ENCODE measurements at regions not wholly inside any gene's neighbourhood (a gene's known extent, or its start where the extent isn't known, plus 50 kb on each side); places are given as distances from the start of the nearest gene placed in this dataset.

GRCh38 chr1:201753492-201753891 is 75.5 kb upstream of the IPO9 start:
- H3K79me1 ChIP-seq (ENCODE audit: low read depth, low read length), result 0 out of 2 replicates have a peak, but pooled peaks cover 4% of the 10 kb centered on the region
- no peak for TF ChIP-seq BRCA1 (IDR thresholded peaks at IDR 0.05; ENCODE audit: low read depth, low read length)
- TF ChIP-seq JUN (IDR thresholded peaks at IDR 0.05; ENCODE audit: low read depth, low read length), result no peak
- TF ChIP-seq ZNF274 (IDR thresholded peaks at IDR 0.05; ENCODE audit: borderline replicate concordance, extremely low read depth, low read length), result no peak
- no peak for TF ChIP-seq ATF2 (IDR thresholded peaks at IDR 0.05; ENCODE audit: low read length)
- no peak for TF ChIP-seq USF2 (IDR thresholded peaks at IDR 0.05; ENCODE audit: low read length)
- TF ChIP-seq KDM1A (IDR thresholded peaks at IDR 0.05; ENCODE audit: borderline replicate concordance, low read length), result no peak

More at GRCh38 chr1:201753492-201753891, 75.5 kb upstream of the IPO9 start:
- ChIA-PET CTCF (ENCODE audit: partially characterized antibody) (interaction anchor here (1.0 to 1.4 kb wide), 6 partner anchors 11 to 272 kb away, joined by 3 to 4 read pairs (median 4); no protein-coding TSS in a partner anchor), POLR2A (ENCODE audit: partially characterized antibody) (interaction anchor here (1.0 kb wide), 1 partner anchor 16 kb away, joined by 3 read pairs; no protein-coding TSS in a partner anchor)
- Histone ChIP-seq H3K4me3 (ENCODE audit: extremely low read depth in 1 of 4, insufficient read depth in 2 of 4, low read depth in 3 of 4, low read length in 4 of 4) (no peak overlapping the region), H3K36me3 (ENCODE audit: control insufficient read depth in 2 of 4, insufficient read depth in 4 of 4, low read length in 3 of 4) (no peaks in the 10 kb centered on the region), H3K9ac (replicated peaks in 1 of 4; ENCODE audit: extremely low read depth in 1 of 4, low read depth in 3 of 4, low read length in 3 of 4) (no peak overlapping the region; a peak in 1 of 7 replicates), H2BK12ac (ENCODE audit: low read depth, low read length) (no peak overlapping the region), H3K4me2 (ENCODE audit: insufficient read depth in 1 of 2, low read depth in 2 of 2, low read length in 2 of 2) (0 out of 4 replicates have a peak overlapping the region, but pooled peaks of 1 of the 2 experiments have one; percentile 31), H3K14ac (ENCODE audit: insufficient read length) (no peak overlapping the region), H2AK5ac (ENCODE audit: low read depth, low read length) (no peak overlapping the region), H3K23ac (ENCODE audit: insufficient read length) (no peak overlapping the region), H3K27ac (ENCODE audit: low read depth, low read length) (no peak overlapping the region), H4K91ac (replicated peaks; ENCODE audit: insufficient read length, low read length) (no peak overlapping the region), H2BK20ac (ENCODE audit: low read length) (0 out of 2 replicates have a peak overlapping the region, but pooled peaks have one; percentile 0), H3K4me1 (replicated peaks in 1 of 4; ENCODE audit: control insufficient read depth in 3 of 4, insufficient read depth in 4 of 4, low read length in 3 of 4) (peaks cover 9 to 32% (median 24%) of the 10 kb centered on the region in 4 experiments), H2AFZ (ENCODE audit: low read length) (no peak overlapping the region), H3K56ac (replicated peaks; ENCODE audit: insufficient read length, low read depth, low read length) (no peak overlapping the region), H4K5ac (ENCODE audit: insufficient read length, low read depth, low read length) (no peak overlapping the region), H4K20me1 (replicated peaks in 1 of 2; ENCODE audit: control insufficient read depth in 1 of 2, insufficient read depth in 2 of 2, low read length in 2 of 2) (peaks cover 0 to 5% of the 10 kb centered on the region in 2 experiments), H3K4ac (replicated peaks; ENCODE audit: insufficient read length, low read depth, low read length) (no peak overlapping the region), H3K23me2 (ENCODE audit: low read depth, low read length) (no peaks in the 10 kb centered on the region), H2BK5ac (ENCODE audit: low read depth, low read length) (no peak overlapping the region), H2BK120ac (replicated peaks; ENCODE audit: low read depth, low read length) (no peak overlapping the region), H3K79me2 (ENCODE audit: control insufficient read depth in 1 of 2, insufficient read depth in 2 of 2, low read length in 2 of 2) (peaks cover 0 to 49% of the 10 kb centered on the region in 2 experiments; a peak in 3 of 4 replicates), H2BK15ac (ENCODE audit: low read length) (no peak overlapping the region), H3K9me3 (ENCODE audit: insufficient read depth in 2 of 2, low read depth in 1 of 2, low read length in 1 of 2) (no peaks in the 10 kb centered on the region), H4K8ac (ENCODE audit: extremely low read depth, insufficient read depth, low read length) (no peak overlapping the region), H3K18ac (ENCODE audit: extremely low read depth, low read length) (no peak overlapping the region), H3K27me3 (replicated peaks in 1 of 4; ENCODE audit: control insufficient read depth in 3 of 4, extremely low read depth in 1 of 4, insufficient read depth in 3 of 4, low read length in 3 of 4) (no peaks in the 10 kb centered on the region)
- FAIRE-seq, result no peak
- DNase-seq (ENCODE audit: low read depth in 1 of 2, low spot score in 2 of 2), result no peak
- 78% methylated on average over 3 of the region's 3 CpGs; no CpG with 5 or more reads in 1 of the 2 experiments for WGBS, 2 experiments (ENCODE audit: extremely low coverage in 1 of 2, insufficient coverage in 1 of 2, insufficient read length in 1 of 2, insufficient replicate concordance in 2 of 2, low coverage in 1 of 2, low lambda C conversion rate in 2 of 2, missing lambda C conversion rate in 1 of 2)

Data from H1 (cell line).